RWPE2 (cell line): ENCODE measurements at regions not wholly inside any gene's neighbourhood (a gene's known extent, or its start where the extent isn't known, plus 50 kb on each side); places are given as distances from the start of the nearest gene placed in this dataset.
"Not testable (repeated sequence)": the region's sequence is repeated elsewhere in the genome, so short reads cannot be mapped to it uniquely, and the experiment has no call there.

Source experiments
- ATAC-seq: fragments of 200-7000 bp; cut with Tn5 transposase; 3 replicates; pipeline ENCODE4 v1.9.1; 2021; ENCODE audit warnings: low read depth
- DNase-seq: peaks from one replicate; pipeline ENCODE4 v3.0.0-alpha.2; 2020; ENCODE audit warnings: low spot score
- H3K27ac ChIP-seq: fragments of 450-650 bp; 2 replicates; pipeline ENCODE4 v1.5.1; 2017; ENCODE audit warnings: mild to moderate bottlenecking; ENCODE audit not compliant: poor library complexity, severe bottlenecking
- H3K27me3 ChIP-seq: fragments of 250-450 bp; sonication (Bioruptor Pico); 2 replicates; pipeline ENCODE4 v1.5.1; 2021; ENCODE audit warnings: mild to moderate bottlenecking, moderate library complexity; ENCODE audit not compliant: insufficient read depth, poor library complexity, severe bottlenecking
- H3K36me3 ChIP-seq: fragments of 250-450 bp; sonication (Bioruptor Pico); 2 replicates; pipeline ENCODE4 v1.5.1; 2020; ENCODE audit warnings: low read depth, mild to moderate bottlenecking, moderate library complexity
- H3K4me1 ChIP-seq: fragments of 250-450 bp; sonication (Bioruptor Pico); 2 replicates; pipeline ENCODE4 v1.5.1; 2021; ENCODE audit warnings: mild to moderate bottlenecking, moderate library complexity; ENCODE audit not compliant: insufficient read depth, poor library complexity, severe bottlenecking
- H3K4me3 ChIP-seq: fragments of 250-450 bp; sonication (Bioruptor Pico); 2 replicates; pipeline ENCODE4 v1.5.1; 2021; ENCODE audit warnings: mild to moderate bottlenecking, moderate library complexity; ENCODE audit not compliant: severe bottlenecking
- H3K9me3 ChIP-seq: fragments of 250-450 bp; sonication (Bioruptor Pico); 2 replicates; pipeline ENCODE4 v1.5.1; 2021; ENCODE audit warnings: mild to moderate bottlenecking, moderate library complexity; ENCODE audit not compliant: severe bottlenecking
- CTCF ChIP-seq: fragments of 450-650 bp; IDR thresholded peaks from one replicate; pipeline ENCODE4 v1.5.1; 2017; ENCODE audit warnings: mild to moderate bottlenecking, moderate library complexity; ENCODE audit not compliant: poor library complexity, severe bottlenecking

GRCh38 chr7:142647749-142648148 is 101.5 kb upstream of the PRSS1 start:
- TF ChIP-seq CTCF = no peak
- ATAC-seq = no peak
- H3K9me3 ChIP-seq = no peaks in the 10 kb centered on the region
- DNase-seq = no peak
- H3K4me1 ChIP-seq = no peaks in the 10 kb centered on the region
- no peaks in the 10 kb centered on the region for H3K36me3 ChIP-seq
- H3K4me3 ChIP-seq = no peak overlapping the region
- no peak overlapping the region for H3K27ac ChIP-seq
- peaks cover 31% of the 10 kb centered on the region for H3K27me3 ChIP-seq

GRCh38 chr7:142646386-142647140 is 102.7 kb upstream of the PRSS1 start:
- Histone ChIP-seq H3K27me3 (peaks cover 39% of the 10 kb centered on the region), H3K36me3 (no peaks in the 10 kb centered on the region), H3K9me3 (no peaks in the 10 kb centered on the region), H3K4me3 (no peak overlapping the region), H3K4me1 (no peaks in the 10 kb centered on the region), H3K27ac (no peak overlapping the region)
- no peak for TF ChIP-seq CTCF
- ATAC-seq (no peak), DNase-seq (no peak)

GRCh38 chr7:142645777-142646176 is 103.5 kb upstream of the PRSS1 start:
- no peak for TF ChIP-seq CTCF
- no peak for DNase-seq

GRCh38 chr7:142642316-142642715 is 107.0 kb upstream of the PRSS1 start:
- DNase-seq = no peak
- no peak overlapping the region for H3K27ac ChIP-seq
- H3K27me3 ChIP-seq = peaks cover 39% of the 10 kb centered on the region
- no peak for TF ChIP-seq CTCF
- H3K9me3 ChIP-seq = peaks cover 1% of the 10 kb centered on the region
- no peaks in the 10 kb centered on the region for H3K36me3 ChIP-seq
- H3K4me1 ChIP-seq = no peaks in the 10 kb centered on the region
- no peak for ATAC-seq
- no peak overlapping the region for H3K4me3 ChIP-seq

More at GRCh38 chr7:142645777-142646176, 103.5 kb upstream of the PRSS1 start:
- H3K36me3 ChIP-seq = no peaks in the 10 kb centered on the region
- H3K27ac ChIP-seq = no peak overlapping the region
- H3K9me3 ChIP-seq = no peaks in the 10 kb centered on the region
- H3K4me3 ChIP-seq = no peak overlapping the region
- no peak for ATAC-seq
- H3K4me1 ChIP-seq = no peaks in the 10 kb centered on the region
- H3K27me3 ChIP-seq = peaks cover 39% of the 10 kb centered on the region

GRCh38 chr7:142641252-142641651 is 108.0 kb upstream of the PRSS1 start:
- not testable (repeated sequence) for H3K4me1 ChIP-seq, DNase-seq, H3K9me3 ChIP-seq, H3K4me3 ChIP-seq, H3K36me3 ChIP-seq, ATAC-seq, H3K27ac ChIP-seq
- peaks cover 38% of the 10 kb centered on the region for H3K27me3 ChIP-seq
